Left ventricle myocardium inferior (tissue), 1 donor: ENCODE measurements at regions not wholly inside any gene's neighbourhood (a gene's known extent, or its start where the extent isn't known, plus 50 kb on each side); places are given as distances from the start of the nearest gene placed in this dataset.

Source experiments
- DNase-seq: peaks from one replicate; pipeline ENCODE4 v3.0.0-alpha.2; 2020
- H3K27ac ChIP-seq: fragments of 200-600 bp; replicated peaks from 2 replicates; pipeline ENCODE4 v1.8.0; 2021
- H3K27me3 ChIP-seq: fragments of 200-600 bp; 2 replicates; pipeline ENCODE4 v1.8.0; 2021; ENCODE audit warnings: low read depth
- H3K36me3 ChIP-seq: fragments of 200-600 bp; 2 replicates; pipeline ENCODE4 v1.8.0; 2021
- H3K4me1 ChIP-seq: fragments of 200-600 bp; 2 replicates; pipeline ENCODE4 v1.8.0; 2021
- H3K4me3 ChIP-seq: fragments of 200-600 bp; 2 replicates; pipeline ENCODE4 v1.8.0; 2021; ENCODE audit warnings: mild to moderate bottlenecking, moderate library complexity
- H3K9me3 ChIP-seq: fragments of 200-600 bp; replicated peaks from 2 replicates; pipeline ENCODE4 v1.8.0; 2021
- CTCF ChIP-seq: fragments of 200-600 bp; IDR thresholded peaks from 2 replicates; pipeline ENCODE4 v1.8.0; 2021; ENCODE audit warnings: antibody characterized with exemption, mild to moderate bottlenecking, borderline replicate concordance
- intact Hi-C: fragments of 100-400 bp; cut with micrococcal nuclease; formaldehyde crosslinking; loops from one replicate; pipeline ENCODE4 v1.11.0; 2022
- donor health status: DM: no; HTN: yes; CAD: no; lungs with severe emphysema.

DNA sequence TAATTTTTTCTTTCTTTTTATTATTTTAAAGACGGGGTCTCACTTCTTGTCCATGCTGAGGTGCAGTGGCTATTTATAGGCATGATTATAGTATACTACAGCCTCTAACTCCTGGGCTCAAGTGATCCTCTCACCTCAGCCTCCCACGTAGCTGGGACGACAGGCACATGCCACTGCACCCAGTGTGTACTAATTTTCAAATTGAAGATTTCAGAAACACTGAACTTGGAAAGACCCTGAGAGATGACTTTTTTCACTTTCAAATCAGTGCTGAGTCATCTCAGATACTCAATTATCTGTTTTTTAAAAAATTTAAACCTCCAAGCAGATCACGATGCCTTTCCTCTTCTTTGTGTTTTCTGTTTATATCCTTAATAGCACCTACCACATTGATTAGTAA, 53.7 kb upstream of the COCH start:
- intact Hi-C loops, result no loop called here

GRCh38 chr14:30822080-30822571, 52.2 kb upstream of the COCH start:
- H3K4me3 ChIP-seq, result no peak overlapping the region
- H3K27ac ChIP-seq, result no peak overlapping the region
- DNase-seq, result no peak
- intact Hi-C loops, result no loop called here
- no peaks in the 10 kb centered on the region for H3K4me1 ChIP-seq
- no peak for TF ChIP-seq CTCF
- H3K36me3 ChIP-seq, result no peaks in the 10 kb centered on the region
- peaks cover 5% of the 10 kb centered on the region for H3K27me3 ChIP-seq
- H3K9me3 ChIP-seq, result peaks cover 27% of the 10 kb centered on the region

More for the DNA sequence above, 53.7 kb upstream of the COCH start:
- Histone ChIP-seq H3K4me3 (no peak overlapping the region), H3K27ac (no peak overlapping the region), H3K36me3 (no peaks in the 10 kb centered on the region), H3K27me3 (peaks cover 5% of the 10 kb centered on the region), H3K4me1 (no peaks in the 10 kb centered on the region), H3K9me3 (peaks cover 15% of the 10 kb centered on the region)
- no peak for TF ChIP-seq CTCF
- no peak for DNase-seq
